Small intestine (tissue), 7 donors: ENCODE measurements at regions not wholly inside any gene's neighbourhood (a gene's known extent, or its start where the extent isn't known, plus 50 kb on each side); places are given as distances from the start of the nearest gene placed in this dataset.

Experiments
- DNase-seq, 2 donors: peaks; one replicate each; pipeline versions ENCODE4 v3.0.0 to v3.0.0-alpha.2; 2013
- FAIRE-seq: peaks from 2 replicates; lab custom pipeline; 2012; peaks lifted over from hg19 to GRCh38; lab: Jason Lieb, UNC
- H3K27ac ChIP-seq, 3 donors: one replicate each; pipeline ENCODE4 v1.5.1; 2013; ENCODE audit warnings: low read length in 2 of 3, mild to moderate bottlenecking in 2 of 3, control low read depth in 1 of 3, inconsistent platforms in 1 of 3, low read depth in 1 of 3, moderate library complexity in 1 of 3
- H3K27me3 ChIP-seq, 3 donors: one replicate each; pipeline ENCODE4 v1.6.1; 2013; ENCODE audit warnings: low read length in 3 of 3, inconsistent platforms in 1 of 3; ENCODE audit not compliant: control insufficient read depth in 3 of 3, insufficient read depth in 3 of 3
- H3K36me3 ChIP-seq, 3 donors: one replicate each; pipeline ENCODE4 v1.6.1; 2013; ENCODE audit warnings: low read length in 3 of 3, inconsistent platforms in 1 of 3, low read depth in 1 of 3, mild to moderate bottlenecking in 1 of 3, moderate library complexity in 1 of 3; ENCODE audit not compliant: control insufficient read depth in 3 of 3, insufficient read depth in 2 of 3
- H3K4me1 ChIP-seq, 3 donors: one replicate each; pipeline ENCODE4 v1.6.1; 2013; ENCODE audit warnings: low read length in 2 of 3, inconsistent platforms in 1 of 3, low read depth in 1 of 3, mild to moderate bottlenecking in 1 of 3, moderate library complexity in 1 of 3; ENCODE audit not compliant: control insufficient read depth in 3 of 3, insufficient read depth in 2 of 3
- H3K4me3 ChIP-seq, 3 donors: one replicate each; pipeline ENCODE4 v1.5.1; 2013; ENCODE audit warnings: low read length in 3 of 3, control low read depth in 1 of 3, inconsistent platforms in 1 of 3, low read depth in 1 of 3, mild to moderate bottlenecking in 1 of 3, moderate library complexity in 1 of 3
- H3K9me3 ChIP-seq, 2 donors: one replicate each; pipeline ENCODE4 v1.6.1; 2013; ENCODE audit warnings: low read depth in 1 of 2, low read length in 1 of 2; ENCODE audit not compliant: control insufficient read depth in 2 of 2, insufficient read depth in 1 of 2
- WGBS, 3 donors: extraction: QIAGEN DNeasy Blood & Tissue Kit; methylation state at CpG; one replicate each; pipeline ENCODE4 v1.1.7; 2013; 5-methylcytosine and 5-hydroxymethylcytosine counted together
- donor health status: healthy with polysubstance abuse.
- donor health status: control.
- donor health status: control.
- donor health status: Bipolar disorder and iron deficiency.
- donor health status: healthy.

GRCh38 chr4:136749989-136750388, 782.3 kb downstream of the PCDH18 start:
- Histone ChIP-seq H3K4me3 (no peak overlapping the region), H3K36me3 (no peaks in the 10 kb centered on the region), H3K9me3 (peaks cover 0 to 4% of the 10 kb centered on the region in 2 donors), H3K27ac (no peak overlapping the region), H3K4me1 (no peaks in the 10 kb centered on the region), H3K27me3 (no peaks in the 10 kb centered on the region)
- WGBS, 3 donors: 75 to 79% (median 78%) methylated on average over 2 of the region's 2 CpGs
- no peak for DNase-seq
- no peak for FAIRE-seq

- WGBS, 3 donors: 75 to 86% (median 79%) methylated on average over 3 of the region's 3 CpGs
- Histone ChIP-seq H3K9me3 (peaks cover 0 to 4% of the 10 kb centered on the region in 2 donors), H3K27ac (no peak overlapping the region), H3K27me3 (no peaks in the 10 kb centered on the region), H3K4me3 (no peak overlapping the region), H3K4me1 (no peaks in the 10 kb centered on the region), H3K36me3 (no peaks in the 10 kb centered on the region)
- DNase-seq (no peak), FAIRE-seq (no peak)
These were observed 783.5 kb downstream of the PCDH18 start for GRCh38 chr4:136748773-136749172.

DNA sequence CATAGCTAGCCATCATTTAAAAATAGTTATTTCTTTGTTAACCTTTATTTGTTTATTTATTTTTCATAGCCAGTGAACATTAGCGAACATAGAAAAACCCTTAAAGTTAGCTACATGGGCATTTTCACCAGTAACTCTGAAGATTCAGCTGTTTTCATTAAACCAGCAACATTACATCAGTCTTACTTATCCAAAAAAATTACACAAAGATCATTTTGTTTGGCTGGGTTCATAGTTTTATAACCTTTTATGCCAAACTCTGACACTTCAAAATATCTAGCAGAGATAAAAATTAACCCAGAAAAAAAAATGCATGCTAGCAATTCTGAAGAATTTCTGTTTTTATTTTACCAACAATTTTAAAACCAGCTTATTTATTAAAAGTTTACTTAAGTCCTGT, 784.1 kb downstream of the PCDH18 start:
- Histone ChIP-seq H3K4me1 (no peaks in the 10 kb centered on the region), H3K9me3 (peaks cover 0 to 8% of the 10 kb centered on the region in 2 donors), H3K36me3 (no peaks in the 10 kb centered on the region), H3K27me3 (no peaks in the 10 kb centered on the region), H3K27ac (no peak overlapping the region), H3K4me3 (no peak overlapping the region)
- DNase-seq (no peak), FAIRE-seq (no peak)
- 70 to 90% (median 78%) methylated on average over 1 of the region's 1 CpG for WGBS, 3 donors

DNA sequence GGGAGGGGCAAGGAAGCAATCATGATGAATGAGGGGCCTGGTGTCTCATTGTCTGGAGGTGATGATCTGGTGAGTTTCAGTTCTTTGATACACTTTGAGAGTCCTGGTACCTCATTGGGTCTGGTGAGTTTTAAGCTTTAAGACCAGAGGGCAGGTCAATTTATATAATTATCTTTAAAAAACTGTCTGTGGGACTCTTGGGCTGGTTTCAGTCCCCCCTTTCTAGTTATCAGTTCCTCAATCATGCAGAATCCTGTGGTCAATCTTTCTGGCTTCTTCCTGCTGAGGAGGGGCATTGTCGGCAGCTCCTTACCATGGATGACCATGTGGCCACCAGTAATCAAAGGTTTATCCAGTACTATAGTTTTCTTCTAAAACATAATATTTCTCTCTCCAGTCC, 789.1 kb downstream of the PCDH18 start:
- no peaks in the 10 kb centered on the region for H3K4me1 ChIP-seq
- no peaks in the 10 kb centered on the region for H3K27me3 ChIP-seq
- no peaks in the 10 kb centered on the region for H3K36me3 ChIP-seq
- peaks cover 0 to 5% of the 10 kb centered on the region in 2 donors for H3K9me3 ChIP-seq
- DNase-seq: no peak
- H3K27ac ChIP-seq: no peak overlapping the region
- H3K4me3 ChIP-seq: no peak overlapping the region
- no peak for FAIRE-seq
- 88 to 97% (median 89%) methylated on average over 1 of the region's 1 CpG for WGBS, 3 donors

GRCh38 chr4:136742333-136742732, 790.0 kb downstream of the PCDH18 start:
- FAIRE-seq (no peak), DNase-seq (no peak)
- peaks cover 0 to 5% of the 10 kb centered on the region in 2 donors for H3K9me3 ChIP-seq
- no peak overlapping the region for H3K4me3 ChIP-seq
- WGBS, 3 donors: 48 to 55% (median 51%) methylated on average over 3 of the region's 3 CpGs
- H3K36me3 ChIP-seq: no peaks in the 10 kb centered on the region
- H3K27me3 ChIP-seq: no peaks in the 10 kb centered on the region
- H3K4me1 ChIP-seq: no peaks in the 10 kb centered on the region
- H3K27ac ChIP-seq: no peak overlapping the region

DNA sequence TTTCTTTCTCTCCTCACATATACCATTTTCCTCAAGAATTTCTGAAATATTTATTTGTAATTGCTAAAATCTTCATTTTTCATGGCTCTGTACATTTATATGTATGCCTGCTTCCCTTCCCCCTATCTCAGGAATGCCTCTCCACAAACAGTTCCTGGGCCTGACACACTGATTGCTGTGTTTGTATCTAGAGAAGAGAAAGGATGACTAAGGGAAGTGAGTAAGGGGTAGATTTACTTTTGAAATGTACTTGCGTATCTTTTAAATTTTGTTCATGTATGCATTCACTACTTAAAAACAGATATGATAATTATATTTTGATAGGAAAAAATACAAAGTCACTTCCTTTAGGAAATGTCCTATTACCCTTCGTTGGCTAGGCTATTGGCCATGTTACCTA, 790.8 kb downstream of the PCDH18 start:
- Histone ChIP-seq H3K9me3 (peaks cover 0 to 5% of the 10 kb centered on the region in 2 donors), H3K27ac (no peak overlapping the region), H3K4me3 (no peak overlapping the region), H3K27me3 (no peaks in the 10 kb centered on the region), H3K36me3 (no peaks in the 10 kb centered on the region), H3K4me1 (no peaks in the 10 kb centered on the region)
- WGBS, 3 donors: 47 to 78% (median 67%) methylated on average over 2 of the region's 2 CpGs
- DNase-seq (no peak), FAIRE-seq (no peak)

GRCh38 chr4:136740326-136740725, 792.0 kb downstream of the PCDH18 start:
- Histone ChIP-seq H3K4me3 (no peak overlapping the region), H3K27me3 (no peaks in the 10 kb centered on the region), H3K9me3 (peaks cover 0 to 5% of the 10 kb centered on the region in 2 donors), H3K4me1 (no peaks in the 10 kb centered on the region), H3K36me3 (no peaks in the 10 kb centered on the region), H3K27ac (no peak overlapping the region)
- FAIRE-seq: no peak
- 58 to 72% (median 68%) methylated on average over 4 of the region's 4 CpGs for WGBS, 3 donors
- no peak for DNase-seq

DNA sequence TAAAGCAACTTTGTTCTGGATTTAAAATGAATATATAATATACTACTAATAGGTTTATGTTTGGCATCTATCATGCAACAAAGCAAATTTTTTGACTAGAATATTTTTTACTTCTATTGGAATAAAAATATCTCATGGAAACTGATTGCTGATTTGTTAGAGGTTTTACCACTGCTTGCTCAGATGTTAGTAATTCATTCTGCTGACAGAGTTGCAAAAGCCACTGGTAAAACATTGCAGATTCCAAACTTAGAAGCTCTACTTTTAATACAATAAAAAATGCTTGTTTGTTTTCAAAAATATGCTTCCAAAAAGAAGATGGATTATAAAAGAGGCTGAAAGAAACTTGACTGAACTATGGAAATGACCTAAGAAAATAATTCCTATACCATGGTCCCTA, 795.2 kb downstream of the PCDH18 start:
- no peak overlapping the region for H3K27ac ChIP-seq
- H3K4me1 ChIP-seq: no peaks in the 10 kb centered on the region
- H3K9me3 ChIP-seq: no peaks in the 10 kb centered on the region
- FAIRE-seq (no peak), DNase-seq (no peak)
- no peaks in the 10 kb centered on the region for H3K36me3 ChIP-seq
- H3K4me3 ChIP-seq: no peak overlapping the region
- H3K27me3 ChIP-seq: no peaks in the 10 kb centered on the region

DNA sequence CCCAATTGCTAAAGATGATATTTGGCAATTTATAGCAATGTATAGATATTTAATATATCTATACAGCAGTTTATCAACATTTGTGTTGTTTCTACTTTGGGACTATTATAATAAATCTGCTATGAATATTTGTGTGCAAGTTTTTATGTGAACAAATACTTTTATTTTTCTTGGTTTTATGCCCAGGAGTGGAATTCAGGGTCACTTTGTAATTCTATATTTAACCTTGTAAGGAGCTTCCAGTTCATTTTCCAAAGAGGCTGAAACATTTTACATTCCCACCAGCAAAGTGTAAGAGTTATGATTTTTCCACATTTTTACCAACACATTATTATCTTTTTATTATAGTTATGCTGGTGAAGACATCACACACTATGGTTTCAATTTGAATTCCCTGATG, 801.3 kb downstream of the PCDH18 start:
- Histone ChIP-seq H3K27me3 (no peaks in the 10 kb centered on the region), H3K4me1 (no peaks in the 10 kb centered on the region), H3K36me3 (no peaks in the 10 kb centered on the region), H3K9me3 (no peaks in the 10 kb centered on the region), H3K27ac (no peak overlapping the region), H3K4me3 (no peak overlapping the region)
- DNase-seq: no peak
- no peak for FAIRE-seq
